Cardiac muscle cell (in vitro differentiated cells and primary cell): ENCODE measurements at regions not wholly inside any gene's neighbourhood (a gene's known extent, or its start where the extent isn't known, plus 50 kb on each side); places are given as distances from the start of the nearest gene placed in this dataset.
"Not testable (repeated sequence)": the region's sequence is repeated elsewhere in the genome, so short reads cannot be mapped to it uniquely, and the experiment has no call there.

ENCODE experiments used
- DNase-seq, 2 donors: peaks; one replicate each; pipeline versions ENCODE4 v3.0.0 to v3.0.0-alpha.2; 2010 to 2017; ENCODE audit warnings: low read depth in 1 of 2, low spot score in 1 of 2
- H3K27ac ChIP-seq: fragments of 200-600 bp; sonication (generic); 2 replicates; pipeline ENCODE4 v1.5.1; 2016
- H3K27me3 ChIP-seq: fragments of 200-600 bp; sonication (generic); 2 replicates; pipeline ENCODE4 v1.6.0; 2016; ENCODE audit warnings: control low read depth
- H3K36me3 ChIP-seq: fragments of 200-600 bp; sonication (generic); 2 replicates; pipeline ENCODE4 v1.5.1; 2016; ENCODE audit warnings: control low read depth
- H3K4me1 ChIP-seq: fragments of 200-600 bp; sonication (generic); 2 replicates; pipeline ENCODE4 v1.8.1; 2017; ENCODE audit warnings: low read depth, mild to moderate bottlenecking, mixed run types
- H3K4me3 ChIP-seq: fragments of 200-600 bp; sonication (generic); 2 replicates; pipeline ENCODE4 v1.5.1; 2016; ENCODE audit warnings: mild to moderate bottlenecking
- H3K9me3 ChIP-seq: fragments of 200-600 bp; sonication (generic); 2 replicates; pipeline ENCODE4 v1.5.1; 2017; ENCODE audit warnings: low read depth, mild to moderate bottlenecking, control low read depth
- TF ChIP-seq, protein P1 (sequence below): IDR thresholded peaks from 2 replicates; pipeline ENCODE4 v1.5.1; 2012; ENCODE audit warnings: low read depth, mild to moderate bottlenecking, low read length

- no peak for DNase-seq
- Histone ChIP-seq H3K27me3 (no peaks in the 10 kb centered on the region), H3K36me3 (no peaks in the 10 kb centered on the region), H3K4me1 (no peaks in the 10 kb centered on the region), H3K27ac (no peak overlapping the region), H3K9me3 (no peaks in the 10 kb centered on the region), H3K4me3 (no peak overlapping the region)
- TF ChIP-seq, protein P1, sequence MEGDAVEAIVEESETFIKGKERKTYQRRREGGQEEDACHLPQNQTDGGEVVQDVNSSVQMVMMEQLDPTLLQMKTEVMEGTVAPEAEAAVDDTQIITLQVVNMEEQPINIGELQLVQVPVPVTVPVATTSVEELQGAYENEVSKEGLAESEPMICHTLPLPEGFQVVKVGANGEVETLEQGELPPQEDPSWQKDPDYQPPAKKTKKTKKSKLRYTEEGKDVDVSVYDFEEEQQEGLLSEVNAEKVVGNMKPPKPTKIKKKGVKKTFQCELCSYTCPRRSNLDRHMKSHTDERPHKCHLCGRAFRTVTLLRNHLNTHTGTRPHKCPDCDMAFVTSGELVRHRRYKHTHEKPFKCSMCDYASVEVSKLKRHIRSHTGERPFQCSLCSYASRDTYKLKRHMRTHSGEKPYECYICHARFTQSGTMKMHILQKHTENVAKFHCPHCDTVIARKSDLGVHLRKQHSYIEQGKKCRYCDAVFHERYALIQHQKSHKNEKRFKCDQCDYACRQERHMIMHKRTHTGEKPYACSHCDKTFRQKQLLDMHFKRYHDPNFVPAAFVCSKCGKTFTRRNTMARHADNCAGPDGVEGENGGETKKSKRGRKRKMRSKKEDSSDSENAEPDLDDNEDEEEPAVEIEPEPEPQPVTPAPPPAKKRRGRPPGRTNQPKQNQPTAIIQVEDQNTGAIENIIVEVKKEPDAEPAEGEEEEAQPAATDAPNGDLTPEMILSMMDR = no peak
These were observed 234.1 kb downstream of the LRRC70 start for GRCh38 chr5:62812621-62813255.

GRCh38 chr5:62804819-62805218, 226.2 kb downstream of the LRRC70 start:
- H3K27ac ChIP-seq, H3K4me3 ChIP-seq, H3K27me3 ChIP-seq, H3K4me1 ChIP-seq, H3K9me3 ChIP-seq, H3K36me3 ChIP-seq, DNase-seq: not testable (repeated sequence)

DNA sequence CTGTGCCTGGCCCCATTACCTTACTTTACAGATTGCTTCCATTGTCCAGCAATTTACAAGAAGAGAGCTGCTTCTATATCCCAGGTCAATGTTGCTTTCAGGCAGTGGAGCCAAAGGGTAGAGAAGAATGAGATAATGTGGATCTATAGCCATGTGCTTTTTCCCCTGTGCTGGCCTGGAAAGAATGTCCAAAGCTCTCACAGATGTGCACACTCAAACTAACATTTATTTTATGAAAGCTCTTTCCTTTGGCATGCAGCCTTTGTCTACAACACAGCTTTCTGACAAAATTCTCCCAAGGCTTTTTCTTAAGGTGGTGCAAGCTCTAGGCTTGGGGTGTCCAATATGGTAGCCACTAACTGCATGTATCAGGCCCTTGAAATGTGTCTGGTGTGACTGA, 217.3 kb downstream of the LRRC70 start:
- Histone ChIP-seq H3K4me3 (no peak overlapping the region), H3K27ac (no peak overlapping the region), H3K36me3 (no peaks in the 10 kb centered on the region), H3K9me3 (no peaks in the 10 kb centered on the region), H3K4me1 (no peaks in the 10 kb centered on the region), H3K27me3 (no peaks in the 10 kb centered on the region)
- TF ChIP-seq, protein P1 = no peak
- DNase-seq = no peak

- no peaks in the 10 kb centered on the region for H3K4me1 ChIP-seq
- H3K4me3 ChIP-seq = no peak overlapping the region
- no peaks in the 10 kb centered on the region for H3K9me3 ChIP-seq
- H3K27me3 ChIP-seq = no peaks in the 10 kb centered on the region
- H3K36me3 ChIP-seq = no peaks in the 10 kb centered on the region
- no peak overlapping the region for H3K27ac ChIP-seq
- DNase-seq = peak in 1 of 2 donors; percentile 30
- TF ChIP-seq, protein P1 = no peak
These were observed 215.8 kb downstream of the LRRC70 start for GRCh38 chr5:62794456-62794855.

DNA sequence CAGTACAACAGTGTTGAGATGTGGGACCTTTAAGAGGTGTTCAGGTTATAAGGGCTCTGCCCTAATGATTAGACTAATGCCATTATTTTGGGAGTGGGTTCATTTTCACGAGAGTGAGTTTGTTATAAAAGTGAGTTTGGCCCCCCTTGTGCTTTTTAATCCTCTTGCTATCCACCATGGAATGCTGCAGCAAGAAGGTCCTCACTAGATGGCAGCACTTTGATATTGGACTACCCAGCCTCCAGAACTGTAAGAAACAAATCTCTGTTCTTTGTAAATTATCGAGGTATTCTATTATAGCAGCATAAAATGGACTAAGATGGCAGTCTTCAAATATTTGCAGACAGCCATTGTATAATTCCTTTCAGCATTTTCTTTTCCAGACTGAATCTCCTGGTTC, 212.4 kb downstream of the LRRC70 start:
- H3K4me3 ChIP-seq = no peak overlapping the region
- peak; percentile 6 to 59 for DNase-seq
- H3K4me1 ChIP-seq = no peaks in the 10 kb centered on the region
- H3K27me3 ChIP-seq = no peaks in the 10 kb centered on the region
- no peaks in the 10 kb centered on the region for H3K36me3 ChIP-seq
- H3K9me3 ChIP-seq = no peaks in the 10 kb centered on the region
- TF ChIP-seq, protein P1 = peak; percentile 50
- no peak overlapping the region for H3K27ac ChIP-seq

- Histone ChIP-seq H3K4me3 (no peak overlapping the region), H3K27ac (no peak overlapping the region), H3K4me1 (no peaks in the 10 kb centered on the region), H3K9me3 (no peaks in the 10 kb centered on the region), H3K36me3 (no peaks in the 10 kb centered on the region), H3K27me3 (no peaks in the 10 kb centered on the region)
- TF ChIP-seq, protein P1 = no peak
- DNase-seq = peak in 1 of 2 donors; percentile 81
These were observed 211.7 kb downstream of the LRRC70 start for GRCh38 chr5:62790348-62790747.
